CD14-positive monocyte (primary cell): ENCODE measurements at regions not wholly inside any gene's neighbourhood (a gene's known extent, or its start where the extent isn't known, plus 50 kb on each side); places are given as distances from the start of the nearest gene placed in this dataset.
"Not testable (repeated sequence)": the region's sequence is repeated elsewhere in the genome, so short reads cannot be mapped to it uniquely, and the experiment has no call there.

Source experiments
- DNase-seq, 3 donors: peaks; one replicate each; pipeline ENCODE4 v3.0.0-alpha.2; 2011 to 2022
- H2AFZ ChIP-seq: 2 replicates; pipeline ENCODE4 v1.6.0; 2012; ENCODE audit warnings: mild to moderate bottlenecking, low read depth, low read length, inconsistent platforms; ENCODE audit not compliant: insufficient read depth, poor library complexity, severe bottlenecking
- H3K27ac ChIP-seq, 2 donors: 1 replicate in 1 of 2; 2 replicates in 1 of 2; pipeline ENCODE4 v1.5.1; 2012 to 2013; ENCODE audit warnings: low read length in 2 of 2, control low read depth in 1 of 2, inconsistent platforms in 1 of 2, low read depth in 1 of 2, mild to moderate bottlenecking in 1 of 2
- H3K27me3 ChIP-seq, 2 donors: one replicate each; pipeline versions ENCODE4 v1.6.0 to v1.6.1; 2011 to 2013; ENCODE audit warnings: low read length in 2 of 2; ENCODE audit not compliant: control insufficient read depth in 2 of 2, insufficient read depth in 2 of 2
- H3K36me3 ChIP-seq, 2 donors: replicated peaks in 1 of 2; 1 replicate in 1 of 2; 2 replicates in 1 of 2; pipeline versions ENCODE4 v1.5.1 to v1.6.1; 2012 to 2013; ENCODE audit warnings: low read length in 2 of 2, control low read depth in 1 of 2, inconsistent platforms in 1 of 2, mild to moderate bottlenecking in 1 of 2; ENCODE audit not compliant: insufficient read depth in 2 of 2, control insufficient read depth in 1 of 2
- H3K4me1 ChIP-seq, 2 donors: 1 replicate in 1 of 2; 2 replicates in 1 of 2; pipeline versions ENCODE4 v1.5.1 to v1.6.1; 2012 to 2013; ENCODE audit warnings: low read length in 2 of 2, control low read depth in 1 of 2, inconsistent platforms in 1 of 2, mild to moderate bottlenecking in 1 of 2, moderate library complexity in 1 of 2; ENCODE audit not compliant: insufficient read depth in 2 of 2, control insufficient read depth in 1 of 2
- H3K4me2 ChIP-seq: replicated peaks from 2 replicates; pipeline ENCODE3; 2012; ENCODE audit warnings: low read length, moderate library complexity, mild to moderate bottlenecking; ENCODE audit not compliant: poor library complexity, severe bottlenecking; ENCODE audit errors: extremely low read depth
- H3K4me3 ChIP-seq, 3 experiments: fragments of 200-600 bp in 1 of 3; sonication (generic) in 1 of 3; replicated peaks in 1 of 3; 1 replicate in 2 of 3; 2 replicates in 1 of 3; pipeline ENCODE4 v1.5.1; 2011 to 2013; ENCODE audit warnings: low read length in 3 of 3, mild to moderate bottlenecking in 3 of 3, control low read depth in 2 of 3, low read depth in 2 of 3, inconsistent platforms in 1 of 3, moderate library complexity in 1 of 3
- H3K79me2 ChIP-seq: 2 replicates; pipeline ENCODE4 v1.6.0; 2012; ENCODE audit warnings: mild to moderate bottlenecking, control low read depth, inconsistent platforms, low read length, moderate library complexity; ENCODE audit not compliant: insufficient read depth
- H3K9ac ChIP-seq: 2 replicates; pipeline ENCODE4 v1.6.0; 2017; ENCODE audit warnings: low read length, mild to moderate bottlenecking; ENCODE audit not compliant: insufficient read depth, poor library complexity, severe bottlenecking
- H3K9me3 ChIP-seq, 2 donors: replicated peaks in 1 of 2; 1 replicate in 1 of 2; 2 replicates in 1 of 2; pipeline versions ENCODE4 v1.5.1 to v1.6.1; 2012 to 2013; ENCODE audit warnings: low read length in 2 of 2, control low read depth in 1 of 2; ENCODE audit not compliant: control insufficient read depth in 1 of 2, insufficient read depth in 1 of 2
- H4K20me1 ChIP-seq: 2 replicates; pipeline ENCODE4 v1.6.0; 2012; ENCODE audit warnings: mild to moderate bottlenecking, low read length, control low read depth, moderate library complexity; ENCODE audit not compliant: insufficient read depth
- H3K27ac Mint-ChIP-seq, 7 donors: one replicate each; pipeline ENCODE4 v1.8.0; 2020; ENCODE audit warnings: mild to moderate bottlenecking in 7 of 7, mixed read lengths in 7 of 7, moderate library complexity in 6 of 7, inconsistent platforms in 2 of 7
- H3K27me3 Mint-ChIP-seq, 3 donors: one replicate each; pipeline ENCODE4 v1.8.0; 2021 to 2022; ENCODE audit warnings: low read depth in 3 of 3, mild to moderate bottlenecking in 3 of 3, mixed read lengths in 3 of 3, moderate library complexity in 3 of 3, inconsistent platforms in 1 of 3
- H3K36me3 Mint-ChIP-seq, 2 donors: one replicate each; pipeline ENCODE4 v1.8.0; 2020; ENCODE audit warnings: mixed read lengths in 2 of 2, inconsistent platforms in 1 of 2, mild to moderate bottlenecking in 1 of 2
- H3K4me1 Mint-ChIP-seq: one replicate; pipeline ENCODE4 v1.8.0; 2020; ENCODE audit warnings: mild to moderate bottlenecking, mixed read lengths
- H3K4me3 Mint-ChIP-seq, 2 donors: one replicate each; pipeline ENCODE4 v1.8.0; 2020; ENCODE audit warnings: mild to moderate bottlenecking in 2 of 2, mixed read lengths in 2 of 2, moderate library complexity in 1 of 2
- H3K9me3 Mint-ChIP-seq, 7 donors: one replicate each; pipeline ENCODE4 v1.8.0; 2020 to 2022; ENCODE audit warnings: mixed read lengths in 7 of 7, mild to moderate bottlenecking in 6 of 7, moderate library complexity in 6 of 7, inconsistent platforms in 2 of 7
- WGBS: methylation state at CpG from one replicate; pipeline ENCODE4 v1.1.5; 2013; ENCODE audit warnings: missing lambda C conversion rate; ENCODE audit not compliant: insufficient coverage; 5-methylcytosine and 5-hydroxymethylcytosine counted together
- intact Hi-C, 2 donors: fragments of 100-400 bp; cut with micrococcal nuclease; formaldehyde crosslinking; loops; one replicate each; pipeline versions ENCODE4 v1.15.0 to v1.15.1; 2023
- TF ChIP-seq, protein P1 (sequence below): fragments of 200-600 bp; IDR thresholded peaks from one replicate; pipeline ENCODE4 v1.8.0; 2022; ENCODE audit warnings: antibody characterized with exemption, mild to moderate bottlenecking

DNA sequence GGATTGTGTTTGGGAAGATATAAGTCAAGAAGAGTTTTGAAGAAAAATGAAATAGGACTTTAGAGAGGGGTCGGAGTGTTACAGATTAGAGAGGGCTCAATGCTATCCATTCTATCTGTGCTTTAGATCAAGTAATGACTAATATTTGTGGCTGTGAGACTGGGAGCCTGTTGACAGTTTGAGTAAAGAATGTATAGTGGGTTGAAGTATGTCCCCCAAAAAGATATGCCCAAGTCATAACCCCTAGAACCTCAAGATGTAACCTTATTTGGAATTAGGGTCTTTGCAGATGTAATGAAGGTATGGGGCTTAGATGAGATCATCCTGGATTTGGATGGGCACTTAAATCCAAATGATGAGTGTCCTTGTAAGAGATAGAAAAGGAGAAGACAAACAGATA, 55.3 kb upstream of the SERPINE2 start:
- TF ChIP-seq, protein P1, sequence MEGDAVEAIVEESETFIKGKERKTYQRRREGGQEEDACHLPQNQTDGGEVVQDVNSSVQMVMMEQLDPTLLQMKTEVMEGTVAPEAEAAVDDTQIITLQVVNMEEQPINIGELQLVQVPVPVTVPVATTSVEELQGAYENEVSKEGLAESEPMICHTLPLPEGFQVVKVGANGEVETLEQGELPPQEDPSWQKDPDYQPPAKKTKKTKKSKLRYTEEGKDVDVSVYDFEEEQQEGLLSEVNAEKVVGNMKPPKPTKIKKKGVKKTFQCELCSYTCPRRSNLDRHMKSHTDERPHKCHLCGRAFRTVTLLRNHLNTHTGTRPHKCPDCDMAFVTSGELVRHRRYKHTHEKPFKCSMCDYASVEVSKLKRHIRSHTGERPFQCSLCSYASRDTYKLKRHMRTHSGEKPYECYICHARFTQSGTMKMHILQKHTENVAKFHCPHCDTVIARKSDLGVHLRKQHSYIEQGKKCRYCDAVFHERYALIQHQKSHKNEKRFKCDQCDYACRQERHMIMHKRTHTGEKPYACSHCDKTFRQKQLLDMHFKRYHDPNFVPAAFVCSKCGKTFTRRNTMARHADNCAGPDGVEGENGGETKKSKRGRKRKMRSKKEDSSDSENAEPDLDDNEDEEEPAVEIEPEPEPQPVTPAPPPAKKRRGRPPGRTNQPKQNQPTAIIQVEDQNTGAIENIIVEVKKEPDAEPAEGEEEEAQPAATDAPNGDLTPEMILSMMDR = no peak
- Histone ChIP-seq H3K4me3 (no peak overlapping the region), H2AFZ (no peak overlapping the region), H4K20me1 (no peaks in the 10 kb centered on the region), H3K4me2 (no peak overlapping the region), H3K4me1 (no peaks in the 10 kb centered on the region), H3K9ac (no peak overlapping the region), H3K79me2 (no peaks in the 10 kb centered on the region), H3K36me3 (no peaks in the 10 kb centered on the region), H3K27ac (no peak overlapping the region), H3K27me3 (no peaks in the 10 kb centered on the region), H3K9me3 (no peaks in the 10 kb centered on the region)
- Mint-ChIP-seq H3K4me3 (no peak overlapping the region), H3K27ac (no peak overlapping the region), H3K9me3 (peaks cover 0 to 4% (median 0%) of the 10 kb centered on the region in 7 donors), H3K4me1 (no peaks in the 10 kb centered on the region), H3K27me3 (peaks cover 0 to 4% (median 2%) of the 10 kb centered on the region in 3 donors), H3K36me3 (no peaks in the 10 kb centered on the region)
- WGBS = no CpG with 5 or more reads among the region's 1 CpG
- DNase-seq = no peak
- intact Hi-C loops = no loop called here

DNA sequence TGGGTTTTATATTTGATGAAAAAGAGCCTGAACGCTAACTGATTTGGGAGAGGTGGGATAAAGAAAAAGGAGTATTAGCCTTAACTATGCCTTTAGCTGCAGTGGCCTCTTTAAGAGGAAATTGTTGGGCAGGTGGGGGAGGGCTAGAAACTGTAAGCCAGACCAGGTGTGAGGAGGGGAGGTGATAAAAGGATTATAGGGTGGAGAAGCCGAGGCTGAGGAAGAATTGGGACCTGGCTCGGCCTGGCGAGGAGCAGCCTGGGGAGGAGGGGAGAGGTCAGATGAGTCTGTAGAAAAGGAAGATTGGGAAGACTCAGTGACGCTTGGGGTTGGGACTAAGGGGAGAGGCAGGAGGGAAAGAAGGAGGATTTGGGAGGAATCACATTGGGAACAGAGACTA, 52.6 kb upstream of the SERPINE2 start:
- intact Hi-C loops = not testable (repeated sequence)

DNA sequence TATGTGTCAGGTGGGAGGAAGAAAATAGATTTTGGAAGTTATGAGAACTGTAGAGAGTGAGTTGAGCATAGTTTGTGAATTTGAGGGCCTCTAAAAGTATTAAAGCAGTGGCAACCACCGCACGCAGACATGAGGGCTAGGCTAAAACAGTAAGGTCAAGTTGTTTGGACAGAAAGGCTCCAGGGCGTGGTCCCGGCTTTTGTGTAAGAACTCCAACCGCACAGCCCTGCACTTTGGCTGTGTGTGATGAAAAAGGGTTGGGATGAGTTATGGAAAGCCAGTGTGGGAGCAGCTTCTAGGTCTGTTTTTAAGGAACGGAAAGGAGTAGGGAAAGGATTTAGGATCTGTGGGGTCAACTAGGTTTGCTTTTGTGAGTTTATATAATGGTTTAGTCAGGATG, 50.5 kb upstream of the SERPINE2 start:
- H3K9me3 ChIP-seq, H3K4me3 ChIP-seq, H3K27me3 Mint-ChIP-seq, H3K4me2 ChIP-seq, intact Hi-C loops, H3K4me3 Mint-ChIP-seq, H3K36me3 Mint-ChIP-seq, H3K27ac ChIP-seq, H3K36me3 ChIP-seq, H3K27ac Mint-ChIP-seq, H3K4me1 ChIP-seq, H3K9me3 Mint-ChIP-seq, H2AFZ ChIP-seq, DNase-seq, H3K27me3 ChIP-seq, H3K4me1 Mint-ChIP-seq, H3K79me2 ChIP-seq, H4K20me1 ChIP-seq, H3K9ac ChIP-seq: not testable (repeated sequence)
- WGBS = 97% methylated on average over 6 of the region's 6 CpGs

More for the DNA sequence above, 52.6 kb upstream of the SERPINE2 start:
- H3K4me2 ChIP-seq, H3K9me3 Mint-ChIP-seq, H3K27ac ChIP-seq, H3K79me2 ChIP-seq, H3K4me1 Mint-ChIP-seq, H2AFZ ChIP-seq, DNase-seq, H3K4me1 ChIP-seq, H3K27me3 ChIP-seq, H3K27me3 Mint-ChIP-seq, H3K36me3 Mint-ChIP-seq, H3K27ac Mint-ChIP-seq, H4K20me1 ChIP-seq, H3K36me3 ChIP-seq, H3K9me3 ChIP-seq, H3K4me3 Mint-ChIP-seq, H3K4me3 ChIP-seq, H3K9ac ChIP-seq: not testable (repeated sequence)
- 79% methylated on average over 5 of the region's 5 CpGs for WGBS
